ENCODE measurements at regions not wholly inside any gene's neighbourhood (a gene's known extent, or its start where the extent isn't known, plus 50 kb on each side); places are given as distances from the start of the nearest gene placed in this dataset.
"Not testable (repeated sequence)": the region's sequence is repeated elsewhere in the genome, so short reads cannot be mapped to it uniquely, and the experiment has no call there.

DNA sequence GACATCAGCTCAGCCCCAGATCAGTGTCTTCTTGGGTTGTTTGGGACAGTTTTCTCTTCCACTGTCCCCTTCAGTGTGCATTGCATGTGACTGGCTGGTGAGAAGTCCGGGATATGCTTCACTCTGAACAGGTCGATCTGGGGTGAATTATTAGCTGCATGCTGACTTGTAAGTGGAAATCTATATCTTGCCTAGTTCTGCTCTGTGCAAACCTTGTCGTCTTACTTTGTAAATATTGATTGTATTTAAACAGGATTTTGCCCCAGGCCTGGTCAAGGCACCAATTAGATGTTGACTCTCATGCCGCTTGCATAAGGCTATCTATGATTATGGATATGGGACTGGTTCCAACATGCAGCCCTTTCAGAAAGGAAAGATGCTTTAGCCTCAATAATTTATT is 669.7 kb downstream of the TYW1 start:
- not testable (repeated sequence) for H3K27me3 ChIP-seq (ENCODE audit: control insufficient read depth, insufficient read depth, low read length); H3K4me1 ChIP-seq (ENCODE audit: control insufficient read depth, insufficient read depth, low read length); DNase-seq (ENCODE audit: low read depth, low spot score); H3K4me3 ChIP-seq (ENCODE audit: low read length); H3K36me3 ChIP-seq (ENCODE audit: control insufficient read depth, insufficient read depth, low read length); H3K27ac ChIP-seq (ENCODE audit: low read length)
- H3K9me3 ChIP-seq (ENCODE audit: control insufficient read depth, insufficient read depth, low read length), result peaks cover 13% of the 10 kb centered on the region
- WGBS (ENCODE audit: insufficient coverage, insufficient read length), result no CpG with 5 or more reads among the region's 4 CpGs

- H3K27ac ChIP-seq (ENCODE audit: low read length), result no peak overlapping the region
- H3K36me3 ChIP-seq (ENCODE audit: control insufficient read depth, insufficient read depth, low read length), result no peaks in the 10 kb centered on the region
- no peaks in the 10 kb centered on the region for H3K4me1 ChIP-seq (ENCODE audit: control insufficient read depth, insufficient read depth, low read length)
- DNase-seq (ENCODE audit: low read depth, low spot score), result no peak
- H3K9me3 ChIP-seq (ENCODE audit: control insufficient read depth, insufficient read depth, low read length), result peaks cover 10% of the 10 kb centered on the region
- H3K27me3 ChIP-seq (ENCODE audit: control insufficient read depth, insufficient read depth, low read length), result no peaks in the 10 kb centered on the region
- H3K4me3 ChIP-seq (ENCODE audit: low read length), result no peak overlapping the region
- WGBS (ENCODE audit: insufficient coverage, insufficient read length), result no CpG with 5 or more reads among the region's 4 CpGs
Observed at GRCh38 chr7:67671006-67671548, 674.4 kb downstream of the TYW1 start.

DNA sequence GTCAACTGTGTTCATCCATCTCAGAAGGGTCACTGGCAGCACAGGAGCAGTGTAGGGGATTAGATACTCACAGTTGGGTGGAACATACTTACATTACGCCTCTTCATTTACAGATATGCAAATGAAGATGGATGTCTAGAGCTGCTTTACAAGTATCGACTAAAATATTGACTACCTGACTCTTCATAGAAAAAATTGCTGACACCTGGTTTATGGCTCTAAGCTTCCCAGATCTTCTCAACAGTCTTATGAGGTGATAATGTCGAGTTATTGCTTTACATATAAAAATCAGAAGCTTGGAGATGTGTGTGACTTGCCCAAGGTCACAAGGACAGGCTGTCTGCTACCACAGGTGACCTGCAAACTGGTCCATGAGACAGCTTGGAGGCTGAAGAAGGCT is 677.2 kb downstream of the TYW1 start:
- no CpG with 5 or more reads among the region's 3 CpGs for WGBS (ENCODE audit: insufficient coverage, insufficient read length)
- Histone ChIP-seq H3K9me3 (ENCODE audit: control insufficient read depth, insufficient read depth, low read length) (peaks cover 9% of the 10 kb centered on the region), H3K4me3 (ENCODE audit: low read length) (no peak overlapping the region), H3K27me3 (ENCODE audit: control insufficient read depth, insufficient read depth, low read length) (no peaks in the 10 kb centered on the region), H3K36me3 (ENCODE audit: control insufficient read depth, insufficient read depth, low read length) (no peaks in the 10 kb centered on the region), H3K4me1 (ENCODE audit: control insufficient read depth, insufficient read depth, low read length) (no peaks in the 10 kb centered on the region), H3K27ac (ENCODE audit: low read length) (no peak overlapping the region)
- no peak for DNase-seq (ENCODE audit: low read depth, low spot score)

- not testable (repeated sequence) for H3K27ac ChIP-seq (ENCODE audit: low read length); H3K4me3 ChIP-seq (ENCODE audit: low read length); DNase-seq (ENCODE audit: low read depth, low spot score); H3K36me3 ChIP-seq (ENCODE audit: control insufficient read depth, insufficient read depth, low read length); H3K9me3 ChIP-seq (ENCODE audit: control insufficient read depth, insufficient read depth, low read length); H3K4me1 ChIP-seq (ENCODE audit: control insufficient read depth, insufficient read depth, low read length); H3K27me3 ChIP-seq (ENCODE audit: control insufficient read depth, insufficient read depth, low read length)
- WGBS (ENCODE audit: insufficient coverage, insufficient read length), result no CpG with 5 or more reads among the region's 5 CpGs
Observed at GRCh38 chr7:67674862-67675261, 678.2 kb downstream of the TYW1 start.

- WGBS (ENCODE audit: insufficient coverage, insufficient read length), result no CpG with 5 or more reads among the region's 2 CpGs
- H3K4me1 ChIP-seq (ENCODE audit: control insufficient read depth, insufficient read depth, low read length), result no peaks in the 10 kb centered on the region
- H3K9me3 ChIP-seq (ENCODE audit: control insufficient read depth, insufficient read depth, low read length), result peaks cover 11% of the 10 kb centered on the region
- no peak overlapping the region for H3K27ac ChIP-seq (ENCODE audit: low read length)
- H3K36me3 ChIP-seq (ENCODE audit: control insufficient read depth, insufficient read depth, low read length), result no peaks in the 10 kb centered on the region
- H3K27me3 ChIP-seq (ENCODE audit: control insufficient read depth, insufficient read depth, low read length), result no peaks in the 10 kb centered on the region
- no peak for DNase-seq (ENCODE audit: low read depth, low spot score)
- H3K4me3 ChIP-seq (ENCODE audit: low read length), result no peak overlapping the region
Observed at GRCh38 chr7:67675971-67676370, 679.3 kb downstream of the TYW1 start.

DNA sequence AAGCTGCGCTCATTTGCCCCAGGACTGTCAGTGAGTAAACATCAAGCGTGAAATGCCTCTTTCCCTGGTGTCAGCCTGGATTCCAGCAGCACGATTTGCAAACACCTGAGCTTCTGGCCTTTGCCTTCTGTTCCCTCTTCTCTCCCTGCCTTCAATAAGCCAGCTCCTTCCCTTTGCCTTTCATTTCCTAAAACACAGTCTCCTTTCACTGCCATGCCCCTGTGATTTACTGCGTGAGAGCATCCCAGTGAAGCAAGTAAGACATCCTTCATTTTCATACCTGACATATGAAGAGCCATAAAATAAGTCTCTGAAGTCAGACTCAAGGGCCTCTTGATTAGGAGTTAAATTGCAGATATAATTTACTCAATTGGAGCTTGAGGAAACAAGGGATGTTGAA is 681.8 kb downstream of the TYW1 start:
- no peak for DNase-seq (ENCODE audit: low read depth, low spot score)
- Histone ChIP-seq H3K27me3 (ENCODE audit: control insufficient read depth, insufficient read depth, low read length) (no peaks in the 10 kb centered on the region), H3K4me1 (ENCODE audit: control insufficient read depth, insufficient read depth, low read length) (no peaks in the 10 kb centered on the region), H3K9me3 (ENCODE audit: control insufficient read depth, insufficient read depth, low read length) (peaks cover 9% of the 10 kb centered on the region), H3K4me3 (ENCODE audit: low read length) (no peak overlapping the region), H3K36me3 (ENCODE audit: control insufficient read depth, insufficient read depth, low read length) (no peaks in the 10 kb centered on the region), H3K27ac (ENCODE audit: low read length) (no peak overlapping the region)
- WGBS (ENCODE audit: insufficient coverage, insufficient read length), result no CpG with 5 or more reads among the region's 4 CpGs

DNA sequence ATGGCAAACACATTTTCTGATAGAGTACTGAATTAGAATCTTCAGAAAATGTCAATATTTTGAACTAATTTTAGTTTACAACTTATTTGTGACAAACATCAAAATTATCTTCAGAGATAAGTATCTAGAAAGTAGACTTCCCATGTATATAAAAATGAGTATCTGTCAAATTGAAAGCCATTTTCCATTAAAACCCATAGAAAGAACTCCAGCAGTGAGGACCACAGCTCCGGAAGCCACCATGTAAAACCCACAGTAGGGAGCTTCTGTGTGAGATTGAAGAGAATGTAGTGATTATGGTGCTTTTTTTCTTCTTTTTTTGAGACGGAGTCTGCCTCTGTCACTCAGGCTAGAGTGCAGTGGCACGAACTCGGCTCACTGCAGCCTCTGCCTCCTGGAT is 687.0 kb downstream of the TYW1 start:
- DNase-seq (ENCODE audit: low read depth, low spot score), result no peak
- H3K9me3 ChIP-seq (ENCODE audit: control insufficient read depth, insufficient read depth, low read length), result peaks cover 6% of the 10 kb centered on the region
- no peak overlapping the region for H3K27ac ChIP-seq (ENCODE audit: low read length)
- no peak overlapping the region for H3K4me3 ChIP-seq (ENCODE audit: low read length)
- no peaks in the 10 kb centered on the region for H3K4me1 ChIP-seq (ENCODE audit: control insufficient read depth, insufficient read depth, low read length)
- H3K36me3 ChIP-seq (ENCODE audit: control insufficient read depth, insufficient read depth, low read length), result no peaks in the 10 kb centered on the region
- whole genome bisulfite sequencing (ENCODE audit: insufficient coverage, insufficient read length), result no CpG with 5 or more reads among the region's 4 CpGs
- no peaks in the 10 kb centered on the region for H3K27me3 ChIP-seq (ENCODE audit: control insufficient read depth, insufficient read depth, low read length)

GRCh38 chr7:67690700-67691099 is 694.1 kb downstream of the TYW1 start:
- Histone ChIP-seq H3K4me3 (ENCODE audit: low read length) (no peak overlapping the region), H3K27me3 (ENCODE audit: control insufficient read depth, insufficient read depth, low read length) (no peaks in the 10 kb centered on the region), H3K9me3 (ENCODE audit: control insufficient read depth, insufficient read depth, low read length) (peaks cover 2% of the 10 kb centered on the region), H3K4me1 (ENCODE audit: control insufficient read depth, insufficient read depth, low read length) (no peaks in the 10 kb centered on the region), H3K36me3 (ENCODE audit: control insufficient read depth, insufficient read depth, low read length) (no peaks in the 10 kb centered on the region), H3K27ac (ENCODE audit: low read length) (no peak overlapping the region)
- no CpG with 5 or more reads among the region's 1 CpG for WGBS (ENCODE audit: insufficient coverage, insufficient read length)
- DNase-seq (ENCODE audit: low read depth, low spot score), result no peak

GRCh38 chr7:67692425-67692824 is 695.8 kb downstream of the TYW1 start:
- H3K4me1 ChIP-seq (ENCODE audit: control insufficient read depth, insufficient read depth, low read length), result no peaks in the 10 kb centered on the region
- no peaks in the 10 kb centered on the region for H3K36me3 ChIP-seq (ENCODE audit: control insufficient read depth, insufficient read depth, low read length)
- no CpG with 5 or more reads among the region's 4 CpGs for WGBS (ENCODE audit: insufficient coverage, insufficient read length)
- H3K4me3 ChIP-seq (ENCODE audit: low read length), result no peak overlapping the region
- no peaks in the 10 kb centered on the region for H3K27me3 ChIP-seq (ENCODE audit: control insufficient read depth, insufficient read depth, low read length)
- no peak overlapping the region for H3K27ac ChIP-seq (ENCODE audit: low read length)
- DNase-seq (ENCODE audit: low read depth, low spot score), result no peak
- peaks cover 8% of the 10 kb centered on the region for H3K9me3 ChIP-seq (ENCODE audit: control insufficient read depth, insufficient read depth, low read length)

- DNase-seq (ENCODE audit: low read depth, low spot score), result no peak
- no peaks in the 10 kb centered on the region for H3K4me1 ChIP-seq (ENCODE audit: control insufficient read depth, insufficient read depth, low read length)
- no peaks in the 10 kb centered on the region for H3K27me3 ChIP-seq (ENCODE audit: control insufficient read depth, insufficient read depth, low read length)
- WGBS (ENCODE audit: insufficient coverage, insufficient read length), result no CpG with 5 or more reads among the region's 5 CpGs
- no peak overlapping the region for H3K4me3 ChIP-seq (ENCODE audit: low read length)
- H3K27ac ChIP-seq (ENCODE audit: low read length), result no peak overlapping the region
- peaks cover 10% of the 10 kb centered on the region for H3K9me3 ChIP-seq (ENCODE audit: control insufficient read depth, insufficient read depth, low read length)
- no peaks in the 10 kb centered on the region for H3K36me3 ChIP-seq (ENCODE audit: control insufficient read depth, insufficient read depth, low read length)
Observed at GRCh38 chr7:67696124-67696523, 699.5 kb downstream of the TYW1 start.

- no peak for DNase-seq (ENCODE audit: low read depth, low spot score)
- H3K27ac ChIP-seq (ENCODE audit: low read length), result no peak overlapping the region
- no peaks in the 10 kb centered on the region for H3K4me1 ChIP-seq (ENCODE audit: control insufficient read depth, insufficient read depth, low read length)
- H3K9me3 ChIP-seq (ENCODE audit: control insufficient read depth, insufficient read depth, low read length), result peaks cover 11% of the 10 kb centered on the region
- H3K36me3 ChIP-seq (ENCODE audit: control insufficient read depth, insufficient read depth, low read length), result no peaks in the 10 kb centered on the region
- whole genome bisulfite sequencing (ENCODE audit: insufficient coverage, insufficient read length), result 100% methylated on average over 2 of the region's 7 CpGs
- H3K4me3 ChIP-seq (ENCODE audit: low read length), result no peak overlapping the region
- no peaks in the 10 kb centered on the region for H3K27me3 ChIP-seq (ENCODE audit: control insufficient read depth, insufficient read depth, low read length)
Observed at GRCh38 chr7:67696878-67697277, 700.2 kb downstream of the TYW1 start.

Measured in iPS DF 6.9 (cell line).